ENCODE measurements at regions not wholly inside any gene's neighbourhood (a gene's known extent, or its start where the extent isn't known, plus 50 kb on each side); places are given as distances from the start of the nearest gene placed in this dataset.

DNA sequence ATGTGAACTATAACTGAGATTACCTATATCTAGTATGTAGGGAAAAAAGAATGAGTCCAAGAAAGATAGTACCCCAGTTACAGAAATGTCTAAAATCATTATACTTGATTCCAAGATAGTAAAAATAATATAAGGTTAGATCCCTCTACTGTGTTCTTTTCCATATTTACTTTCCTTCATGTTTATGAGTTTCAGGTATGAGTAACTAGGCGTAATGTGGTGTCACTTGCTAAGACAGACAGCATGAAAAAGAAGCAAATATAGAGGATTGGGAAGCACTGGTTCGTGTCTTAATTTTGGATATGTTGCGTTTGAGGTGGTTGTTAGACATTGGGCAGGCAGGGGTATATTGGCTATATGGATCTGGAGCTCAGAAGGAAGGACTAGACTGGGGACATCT, 168.1 kb upstream of the PFN2 start:
- DNase-seq (ENCODE audit: extremely low read depth in 1 of 4, low spot score in 3 of 4) (no peak), FAIRE-seq (no peak), ATAC-seq (no peak)
- BruUV-seq (replicated peaks) = no TSS peak
- Histone ChIP-seq H3K9me1 (ENCODE audit: control insufficient read depth, insufficient read depth, low read length) (no peaks in the 10 kb centered on the region), H2AFZ (ENCODE audit: low read depth, low read length) (no peak overlapping the region), H3K36me3 (ENCODE audit: control insufficient read depth, insufficient read depth, low read length) (no peaks in the 10 kb centered on the region), H3K4me2 (ENCODE audit: insufficient read depth, low read length) (no peak overlapping the region), H3K4me1 (replicated peaks in 1 of 2; ENCODE audit: control insufficient read depth in 2 of 2, insufficient read depth in 2 of 2, low read length in 2 of 2) (no peaks in the 10 kb centered on the region), H3K27ac (ENCODE audit: extremely low read depth, low read depth, low read length) (no peak overlapping the region), H3K9me3 (replicated peaks; ENCODE audit: control insufficient read depth, insufficient read depth, low read depth, low read length) (no peaks in the 10 kb centered on the region), H3K4me3 (no peak overlapping the region), H3K27me3 (ENCODE audit: control insufficient read depth in 2 of 2, insufficient read depth in 2 of 2, low read length in 2 of 2) (no peaks in the 10 kb centered on the region), H3K79me2 (ENCODE audit: control insufficient read depth, insufficient read depth, low read length) (no peaks in the 10 kb centered on the region), H3K9ac (ENCODE audit: insufficient read depth in 1 of 2, low read depth in 2 of 2, low read length in 2 of 2) (no peak overlapping the region), H4K20me1 (replicated peaks; ENCODE audit: control insufficient read depth, insufficient read depth, low read length) (no peaks in the 10 kb centered on the region)
- POLR2A ChIA-PET = no interaction called here
- TF ChIP-seq SUPT5H (IDR thresholded peaks at IDR 0.05) (no peak), ZBED1 (IDR thresholded peaks at IDR 0.05) (no peak), SAFB (IDR thresholded peaks at IDR 0.05; ENCODE audit: borderline replicate concordance, low read depth, low read length) (no peak), PYGO2 (tag; IDR thresholded peaks at IDR 0.05) (no peak), ARID1B (IDR thresholded peaks at IDR 0.05) (no peak), HMG20B (CRISPR knock-in tag; IDR thresholded peaks at IDR 0.05) (no peak), ZNF354B (CRISPR knock-in tag; IDR thresholded peaks at IDR 0.05) (no peak), ZNF436 (CRISPR knock-in tag; IDR thresholded peaks at IDR 0.05) (no peak), NEUROD1 (IDR thresholded peaks at IDR 0.05; ENCODE audit: borderline replicate concordance, low read depth, low read length, partially characterized antibody) (no peak), NCOA6 (IDR thresholded peaks at IDR 0.05) (no peak), BCOR (IDR thresholded peaks at IDR 0.05) (no peak), STAT5A (IDR thresholded peaks at IDR 0.05; ENCODE audit: borderline replicate concordance, low read length) (no peak)
- TF ChIP-seq, protein P1, sequence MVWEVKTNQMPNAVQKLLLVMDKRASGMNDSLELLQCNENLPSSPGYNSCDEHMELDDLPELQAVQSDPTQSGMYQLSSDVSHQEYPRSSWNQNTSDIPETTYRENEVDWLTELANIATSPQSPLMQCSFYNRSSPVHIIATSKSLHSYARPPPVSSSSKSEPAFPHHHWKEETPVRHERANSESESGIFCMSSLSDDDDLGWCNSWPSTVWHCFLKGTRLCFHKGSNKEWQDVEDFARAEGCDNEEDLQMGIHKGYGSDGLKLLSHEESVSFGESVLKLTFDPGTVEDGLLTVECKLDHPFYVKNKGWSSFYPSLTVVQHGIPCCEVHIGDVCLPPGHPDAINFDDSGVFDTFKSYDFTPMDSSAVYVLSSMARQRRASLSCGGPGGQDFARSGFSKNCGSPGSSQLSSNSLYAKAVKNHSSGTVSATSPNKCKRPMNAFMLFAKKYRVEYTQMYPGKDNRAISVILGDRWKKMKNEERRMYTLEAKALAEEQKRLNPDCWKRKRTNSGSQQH (CRISPR knock-in tag; IDR thresholded peaks at IDR 0.05) = no peak
- CTCF ChIA-PET (ENCODE audit: low intra/inter-chr PET ratio) = no interaction called here
- in situ Hi-C loops (cut with MboI) = no loop called here
- WGBS (ENCODE audit: insufficient coverage, low coverage, missing lambda C conversion rate) = 0% methylated on average over 3 of the region's 3 CpGs
- intact Hi-C loops (cut with micrococcal nuclease) = no loop called here
